ENCODE measurements at regions not wholly inside any gene's neighbourhood (a gene's known extent, or its start where the extent isn't known, plus 50 kb on each side); places are given as distances from the start of the nearest gene placed in this dataset.

- Histone ChIP-seq H3K4me1 (ENCODE audit: control insufficient read depth in 1 of 2, insufficient read depth in 2 of 2, low read length in 2 of 2) (no peaks in the 10 kb centered on the region), H4K12ac (ENCODE audit: low read depth, low read length) (no peak overlapping the region), H3K14ac (ENCODE audit: low read length) (no peak overlapping the region), H3K18ac (ENCODE audit: low read length) (no peak overlapping the region), H3K4ac (ENCODE audit: low read depth, low read length) (no peak overlapping the region), H3K27ac (ENCODE audit: low read depth, low read length) (no peak overlapping the region), H3K9me3 (ENCODE audit: insufficient read depth, low read depth, low read length) (peaks cover 7% of the 10 kb centered on the region), H3K23ac (ENCODE audit: low read length) (no peak overlapping the region), H2AFZ (ENCODE audit: insufficient read depth, low read length, poor library complexity) (no peak overlapping the region), H4K91ac (ENCODE audit: low read depth, low read length) (no peak overlapping the region), H3K27me3 (ENCODE audit: insufficient read depth, low read length) (no peaks in the 10 kb centered on the region), H2BK120ac (ENCODE audit: insufficient read depth, low read length, poor library complexity) (no peak overlapping the region), H2AK5ac (ENCODE audit: low read length) (no peak overlapping the region), H3K79me1 (ENCODE audit: low read length) (no peaks in the 10 kb centered on the region), H3K9ac (ENCODE audit: low read length) (no peak overlapping the region), H4K8ac (ENCODE audit: low read depth, low read length) (no peak overlapping the region), H3K4me3 (ENCODE audit: low read depth, low read length) (no peak overlapping the region), H3K79me2 (ENCODE audit: control insufficient read depth, insufficient read depth, low read length, poor library complexity) (no peaks in the 10 kb centered on the region), H2BK12ac (ENCODE audit: low read length) (no peak overlapping the region), H2BK5ac (ENCODE audit: low read depth, low read length, poor library complexity) (no peak overlapping the region), H3K36me3 (ENCODE audit: control insufficient read depth in 1 of 2, insufficient read depth in 2 of 2, low read length in 2 of 2) (no peaks in the 10 kb centered on the region), H3K4me2 (ENCODE audit: low read length) (no peak overlapping the region)
- WGBS (ENCODE audit: extremely low coverage, insufficient coverage, insufficient read length): no CpG with 5 or more reads among the region's 7 CpGs
- no peak for DNase-seq
Measured at GRCh38 chr9:108655818-108656217, 200.0 kb downstream of the ACTL7B start.

GRCh38 chr9:108654566-108654965, 201.2 kb downstream of the ACTL7B start:
- Histone ChIP-seq H3K23ac (ENCODE audit: low read length) (no peak overlapping the region), H2AK5ac (ENCODE audit: low read length) (no peak overlapping the region), H2AFZ (ENCODE audit: insufficient read depth, low read length, poor library complexity) (no peak overlapping the region), H3K36me3 (ENCODE audit: control insufficient read depth in 1 of 2, insufficient read depth in 2 of 2, low read length in 2 of 2) (no peaks in the 10 kb centered on the region), H3K27ac (ENCODE audit: low read depth, low read length) (no peak overlapping the region), H3K14ac (ENCODE audit: low read length) (no peak overlapping the region), H4K12ac (ENCODE audit: low read depth, low read length) (no peak overlapping the region), H3K79me1 (ENCODE audit: low read length) (no peaks in the 10 kb centered on the region), H3K4me3 (ENCODE audit: low read depth, low read length) (no peak overlapping the region), H2BK12ac (ENCODE audit: low read length) (no peak overlapping the region), H3K9ac (ENCODE audit: low read length) (no peak overlapping the region), H2BK120ac (ENCODE audit: insufficient read depth, low read length, poor library complexity) (no peak overlapping the region), H3K4ac (ENCODE audit: low read depth, low read length) (no peak overlapping the region), H4K91ac (ENCODE audit: low read depth, low read length) (no peak overlapping the region), H2BK5ac (ENCODE audit: low read depth, low read length, poor library complexity) (no peak overlapping the region), H3K9me3 (ENCODE audit: insufficient read depth, low read depth, low read length) (peaks cover 2% of the 10 kb centered on the region), H3K18ac (ENCODE audit: low read length) (no peak overlapping the region), H3K27me3 (ENCODE audit: insufficient read depth, low read length) (no peaks in the 10 kb centered on the region), H3K4me1 (ENCODE audit: control insufficient read depth in 1 of 2, insufficient read depth in 2 of 2, low read length in 2 of 2) (no peaks in the 10 kb centered on the region), H3K79me2 (ENCODE audit: control insufficient read depth, insufficient read depth, low read length, poor library complexity) (no peaks in the 10 kb centered on the region), H4K8ac (ENCODE audit: low read depth, low read length) (no peak overlapping the region), H3K4me2 (ENCODE audit: low read length) (no peak overlapping the region)
- DNase-seq: peak in 1 of 2 donors; percentile 78
- WGBS (ENCODE audit: extremely low coverage, insufficient coverage, insufficient read length): no CpG with 5 or more reads among the region's 2 CpGs

DNA sequence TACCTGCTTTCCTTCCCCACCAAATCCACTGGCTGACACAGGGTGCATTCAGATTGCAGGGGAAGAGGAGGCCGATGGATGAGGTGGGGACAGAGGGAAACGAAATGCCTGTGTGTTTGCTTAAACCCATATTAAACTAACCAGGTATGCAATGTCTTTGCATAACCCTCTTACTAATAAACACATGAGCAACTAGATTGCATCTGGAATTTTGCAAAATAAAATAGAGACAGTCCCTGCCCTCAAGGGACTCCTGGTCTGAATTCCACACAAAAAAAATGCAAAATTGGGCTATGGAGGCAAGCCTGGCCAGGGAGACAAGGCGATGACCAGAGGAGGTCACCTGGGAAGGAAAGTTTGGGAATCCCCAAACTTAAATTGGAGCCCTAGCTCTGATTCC, 202.9 kb downstream of the ACTL7B start:
- DNase-seq: peak; percentile 61 to 83
- no peak overlapping the region for H3K23ac ChIP-seq (ENCODE audit: low read length)
- H4K91ac ChIP-seq (ENCODE audit: low read depth, low read length): no peak overlapping the region
- H4K12ac ChIP-seq (ENCODE audit: low read depth, low read length): no peak overlapping the region
- H3K9me3 ChIP-seq (ENCODE audit: insufficient read depth, low read depth, low read length): no peaks in the 10 kb centered on the region
- no peak overlapping the region for H4K8ac ChIP-seq (ENCODE audit: low read depth, low read length)
- H3K4me2 ChIP-seq (ENCODE audit: low read length): no peak overlapping the region
- H3K4ac ChIP-seq (ENCODE audit: low read depth, low read length): no peak overlapping the region
- H2AK5ac ChIP-seq (ENCODE audit: low read length): no peak overlapping the region
- no peaks in the 10 kb centered on the region for H3K27me3 ChIP-seq (ENCODE audit: insufficient read depth, low read length)
- no peaks in the 10 kb centered on the region for H3K79me1 ChIP-seq (ENCODE audit: low read length)
- no CpG with 5 or more reads among the region's 3 CpGs for WGBS (ENCODE audit: extremely low coverage, insufficient coverage, insufficient read length)
- no peaks in the 10 kb centered on the region for H3K4me1 ChIP-seq (ENCODE audit: control insufficient read depth in 1 of 2, insufficient read depth in 2 of 2, low read length in 2 of 2)
- H2BK12ac ChIP-seq (ENCODE audit: low read length): no peak overlapping the region
- no peak overlapping the region for H3K4me3 ChIP-seq (ENCODE audit: low read depth, low read length)
- no peak overlapping the region for H3K18ac ChIP-seq (ENCODE audit: low read length)
- no peak overlapping the region for H3K9ac ChIP-seq (ENCODE audit: low read length)
- no peak overlapping the region for H2BK120ac ChIP-seq (ENCODE audit: insufficient read depth, low read length, poor library complexity)
- H3K27ac ChIP-seq (ENCODE audit: low read depth, low read length): no peak overlapping the region
- H3K36me3 ChIP-seq (ENCODE audit: control insufficient read depth in 1 of 2, insufficient read depth in 2 of 2, low read length in 2 of 2): no peaks in the 10 kb centered on the region
- H2AFZ ChIP-seq (ENCODE audit: insufficient read depth, low read length, poor library complexity): no peak overlapping the region
- no peaks in the 10 kb centered on the region for H3K79me2 ChIP-seq (ENCODE audit: control insufficient read depth, insufficient read depth, low read length, poor library complexity)
- no peak overlapping the region for H2BK5ac ChIP-seq (ENCODE audit: low read depth, low read length, poor library complexity)
- H3K14ac ChIP-seq (ENCODE audit: low read length): no peak overlapping the region

DNA sequence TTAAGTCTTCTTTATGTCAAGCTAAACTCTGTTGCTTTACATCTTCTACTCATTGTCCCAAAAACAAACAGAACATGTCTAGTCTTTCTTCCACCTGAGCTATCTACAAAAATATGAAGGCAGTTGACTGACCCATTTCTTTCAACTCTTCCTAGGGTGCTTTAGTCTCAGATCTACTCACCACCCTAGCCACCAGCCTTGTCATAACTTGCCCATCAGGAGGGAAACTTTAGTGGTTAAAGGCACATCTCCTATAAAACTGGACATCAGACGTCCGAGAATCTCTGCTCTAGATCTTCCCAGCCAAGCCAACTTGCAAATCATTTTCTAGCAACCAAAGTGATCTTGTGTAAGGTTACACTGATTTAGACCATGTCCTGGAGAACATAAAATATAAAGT, 205.0 kb downstream of the ACTL7B start:
- Histone ChIP-seq H3K4me3 (ENCODE audit: low read depth, low read length) (no peak overlapping the region), H3K23ac (ENCODE audit: low read length) (no peak overlapping the region), H4K8ac (ENCODE audit: low read depth, low read length) (no peak overlapping the region), H2BK120ac (ENCODE audit: insufficient read depth, low read length, poor library complexity) (no peak overlapping the region), H2AK5ac (ENCODE audit: low read length) (no peak overlapping the region), H3K4me2 (ENCODE audit: low read length) (no peak overlapping the region), H3K4me1 (ENCODE audit: control insufficient read depth in 1 of 2, insufficient read depth in 2 of 2, low read length in 2 of 2) (no peaks in the 10 kb centered on the region), H2AFZ (ENCODE audit: insufficient read depth, low read length, poor library complexity) (no peak overlapping the region), H3K18ac (ENCODE audit: low read length) (no peak overlapping the region), H3K79me1 (ENCODE audit: low read length) (no peaks in the 10 kb centered on the region), H3K36me3 (ENCODE audit: control insufficient read depth in 1 of 2, insufficient read depth in 2 of 2, low read length in 2 of 2) (no peaks in the 10 kb centered on the region), H2BK12ac (ENCODE audit: low read length) (no peak overlapping the region), H3K27ac (ENCODE audit: low read depth, low read length) (no peak overlapping the region), H3K9me3 (ENCODE audit: insufficient read depth, low read depth, low read length) (no peaks in the 10 kb centered on the region), H3K14ac (ENCODE audit: low read length) (no peak overlapping the region), H3K9ac (ENCODE audit: low read length) (no peak overlapping the region), H2BK5ac (ENCODE audit: low read depth, low read length, poor library complexity) (no peak overlapping the region), H4K12ac (ENCODE audit: low read depth, low read length) (no peak overlapping the region), H3K4ac (ENCODE audit: low read depth, low read length) (no peak overlapping the region), H4K91ac (ENCODE audit: low read depth, low read length) (no peak overlapping the region), H3K27me3 (ENCODE audit: insufficient read depth, low read length) (no peaks in the 10 kb centered on the region), H3K79me2 (ENCODE audit: control insufficient read depth, insufficient read depth, low read length, poor library complexity) (no peaks in the 10 kb centered on the region)
- no peak for DNase-seq
- WGBS (ENCODE audit: extremely low coverage, insufficient coverage, insufficient read length): no CpG with 5 or more reads among the region's 2 CpGs
